ENCODE measurements at regions not wholly inside any gene's neighbourhood (a gene's known extent, or its start where the extent isn't known, plus 50 kb on each side); places are given as distances from the start of the nearest gene placed in this dataset.
"Not testable (repeated sequence)": the region's sequence is repeated elsewhere in the genome, so short reads cannot be mapped to it uniquely, and the experiment has no call there.

DNA sequence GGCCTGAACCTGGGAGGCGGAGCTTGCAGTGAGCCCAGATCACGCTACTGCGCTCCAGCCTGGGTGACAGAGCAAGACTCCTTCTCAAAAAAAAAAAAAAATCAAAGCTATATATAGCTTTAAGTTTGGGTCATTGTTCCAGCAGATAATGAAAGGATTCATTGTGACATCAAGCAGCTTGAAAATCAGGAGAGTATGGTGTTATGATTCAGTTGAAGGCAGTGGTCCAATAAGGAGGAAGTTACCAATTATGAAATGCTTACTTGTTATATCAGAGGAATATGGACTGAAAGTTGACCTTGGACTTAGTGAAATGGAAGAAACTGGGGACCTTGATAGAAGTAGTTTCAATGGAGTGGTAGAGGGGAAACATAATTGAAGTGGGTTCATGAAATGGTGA lies 140.4 kb upstream of the MAD2L1 start:
- no peak for DNase-seq (ENCODE audit: low read depth)

GRCh38 chr4:120202222-120202621 lies 135.6 kb upstream of the MAD2L1 start:
- no peak for DNase-seq (ENCODE audit: low read depth)

DNA sequence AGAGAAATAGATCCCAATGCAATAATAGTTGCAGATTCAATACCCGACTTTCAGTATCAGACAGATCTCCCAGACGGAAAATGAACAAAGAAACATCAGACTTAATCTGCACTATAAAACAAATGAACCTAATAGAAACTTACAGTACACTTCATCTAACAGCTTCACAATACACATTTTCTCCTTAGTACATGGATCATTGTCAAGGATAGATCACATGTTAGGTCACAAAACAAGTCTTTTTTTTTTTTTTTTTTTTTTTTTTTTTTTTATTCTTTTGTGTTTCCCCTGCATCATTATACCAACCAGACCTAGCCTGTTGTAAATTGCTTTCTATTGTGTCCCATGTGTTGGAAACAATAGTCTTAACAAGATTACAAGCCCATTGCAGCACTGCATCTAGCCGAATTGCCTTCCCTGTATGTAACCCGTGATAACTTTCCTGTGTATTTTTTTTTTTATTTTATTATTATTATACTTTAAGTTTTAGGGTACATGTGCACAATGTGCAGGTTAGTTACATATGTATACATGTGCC lies 134.0 kb upstream of the MAD2L1 start:
- not testable (repeated sequence) for DNase-seq (ENCODE audit: low read depth)

GRCh38 chr4:120198411-120198810 lies 131.8 kb upstream of the MAD2L1 start:
- no peak for DNase-seq (ENCODE audit: low read depth)

GRCh38 chr4:120177603-120178002 lies 111.0 kb upstream of the MAD2L1 start:
- DNase-seq (ENCODE audit: low read depth): no peak

- no peak for DNase-seq (ENCODE audit: low read depth)
Observed at GRCh38 chr4:120175272-120175671, 108.6 kb upstream of the MAD2L1 start.

GRCh38 chr4:120163895-120164294 lies 97.2 kb upstream of the MAD2L1 start:
- no peak for DNase-seq (ENCODE audit: low read depth)

DNA sequence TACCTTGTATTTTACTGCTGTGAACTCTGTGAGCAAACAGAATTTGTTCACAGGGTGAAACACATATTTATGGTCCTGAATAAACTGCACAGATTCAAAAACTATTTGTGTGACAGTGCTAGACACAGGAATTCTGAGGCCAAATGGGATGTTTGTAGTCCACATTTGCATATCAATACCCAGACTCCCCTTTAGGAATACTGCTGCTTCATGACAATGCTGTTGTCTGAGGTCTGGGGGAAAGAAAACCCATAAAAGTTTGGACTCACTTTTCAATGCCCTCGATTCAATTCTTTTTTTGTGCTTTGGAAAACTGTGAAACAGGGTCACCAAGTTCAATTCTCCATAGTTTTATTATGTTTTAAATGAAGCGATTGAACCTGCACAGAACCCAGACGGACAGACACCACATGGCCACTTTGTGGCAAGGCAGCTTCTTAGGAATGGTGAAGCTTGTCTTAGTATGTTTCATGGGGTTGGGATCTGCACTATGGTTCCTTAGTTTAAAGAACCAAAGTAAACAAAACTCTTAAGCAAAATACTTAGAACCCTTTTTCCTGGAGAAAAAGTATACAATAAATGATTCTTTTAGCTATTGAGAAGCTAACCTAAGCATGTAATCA lies 92.3 kb upstream of the MAD2L1 start:
- no peak for DNase-seq (ENCODE audit: low read depth)

DNA sequence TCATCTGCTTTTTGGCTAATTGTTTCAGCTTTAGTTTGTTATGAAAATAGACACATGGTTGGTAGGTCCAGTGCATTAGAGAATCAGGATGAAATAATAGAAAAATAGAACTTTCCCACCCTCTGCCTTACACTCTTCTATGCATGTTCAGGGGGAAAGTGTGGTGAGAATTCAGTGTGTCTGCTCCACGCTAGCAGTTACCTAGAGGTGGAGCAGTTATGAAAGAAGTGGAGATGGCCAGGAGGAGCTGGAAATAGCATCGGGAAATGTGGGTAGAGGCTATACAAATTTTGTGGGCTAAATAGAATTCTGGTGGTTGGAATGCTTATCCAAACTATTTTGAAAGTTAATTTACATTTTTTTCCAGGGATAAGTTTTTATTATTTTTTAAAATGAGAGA lies 91.4 kb upstream of the MAD2L1 start:
- DNase-seq (ENCODE audit: low read depth): no peak

DNA sequence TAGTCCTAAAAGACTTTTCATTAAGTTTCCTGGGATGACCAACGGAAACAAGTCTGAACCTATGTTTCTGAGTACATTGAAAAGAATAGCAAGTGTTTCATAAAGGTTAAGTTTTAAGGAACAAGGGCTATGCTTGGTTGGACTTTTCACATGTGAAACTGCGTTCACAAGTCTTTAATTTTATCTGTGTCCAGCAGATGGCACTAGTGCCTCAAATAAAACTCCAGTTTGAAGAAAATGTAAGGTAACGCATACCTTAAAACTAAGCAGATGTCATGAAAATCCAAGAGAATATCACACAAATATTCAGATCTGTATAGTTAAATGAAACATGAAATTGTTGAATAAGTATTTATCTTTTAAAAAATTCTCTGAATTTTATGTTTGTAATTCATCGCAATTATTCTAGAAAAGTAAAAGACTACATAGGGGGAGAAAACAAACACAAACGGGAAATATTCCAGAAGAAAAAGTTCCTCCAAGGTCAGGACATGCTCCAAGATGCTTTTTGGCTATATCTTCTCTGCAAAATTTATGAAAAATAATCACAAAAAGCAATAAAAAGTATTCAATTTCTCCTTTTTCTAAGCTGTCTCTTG lies 89.6 kb upstream of the MAD2L1 start:
- DNase-seq (ENCODE audit: low read depth): peak; percentile 51

GRCh38 chr4:120155287-120155686 lies 88.6 kb upstream of the MAD2L1 start:
- no peak for DNase-seq (ENCODE audit: low read depth)

DNA sequence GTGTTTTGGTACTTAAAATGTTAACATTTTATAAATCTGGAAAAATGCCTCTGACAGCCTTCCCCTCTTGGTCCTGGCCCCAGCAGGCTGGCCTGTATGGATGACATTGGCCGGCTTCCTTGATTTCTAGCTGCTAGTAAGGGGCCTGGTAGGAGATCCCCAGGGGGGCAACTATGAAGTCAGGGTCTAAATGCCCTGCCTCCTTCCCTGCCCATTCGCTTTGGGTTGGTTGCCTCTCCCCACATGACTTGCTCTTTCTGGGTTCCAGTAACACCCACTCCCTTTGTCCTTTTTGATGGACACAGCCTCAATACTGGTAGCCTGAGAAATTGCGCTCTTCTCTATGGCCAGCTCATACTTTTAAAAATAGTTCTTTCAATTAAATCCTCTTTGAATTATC lies 78.0 kb upstream of the MAD2L1 start:
- DNase-seq (ENCODE audit: low read depth): no peak

- no peak for DNase-seq (ENCODE audit: low read depth)
Observed at GRCh38 chr4:120144041-120144440, 77.4 kb upstream of the MAD2L1 start.

DNA sequence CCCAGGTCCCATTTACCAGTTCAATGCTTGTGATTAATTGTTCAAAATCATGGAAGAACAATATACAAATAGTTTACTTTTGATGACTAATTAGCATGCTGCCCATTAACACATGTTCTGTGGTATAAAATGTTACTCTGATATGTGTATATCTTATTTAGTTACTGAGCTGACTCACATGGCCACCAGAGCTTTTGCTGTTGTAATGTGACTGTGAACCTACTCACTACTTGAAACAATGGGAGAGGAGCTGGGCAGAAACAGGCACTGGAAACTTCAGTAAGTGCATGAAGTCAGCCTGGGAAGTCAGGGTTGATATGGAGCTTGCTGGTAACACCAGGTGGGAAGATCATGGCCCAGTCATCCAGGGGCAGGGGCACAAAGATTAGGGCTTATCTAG lies 72.7 kb upstream of the MAD2L1 start:
- peak; percentile 50 for DNase-seq (ENCODE audit: low read depth)

- DNase-seq (ENCODE audit: low read depth): no peak
Observed at GRCh38 chr4:120132935-120133334, 66.3 kb upstream of the MAD2L1 start.

- DNase-seq (ENCODE audit: low read depth): no peak
Observed at GRCh38 chr4:120130786-120131185, 64.1 kb upstream of the MAD2L1 start.
